Left lobe of liver (tissue), 2 donors: ENCODE measurements at regions not wholly inside any gene's neighbourhood (a gene's known extent, or its start where the extent isn't known, plus 50 kb on each side); places are given as distances from the start of the nearest gene placed in this dataset.

Source experiments
- ATAC-seq: fragments of 200-7000 bp; cut with Tn5 transposase; one replicate; pipeline ENCODE4 v1.9.1; 2020; ENCODE audit warnings: mild to moderate bottlenecking, moderate library complexity
- DNase-seq: peaks from one replicate; pipeline ENCODE4 v3.0.0-alpha.2; 2020; ENCODE audit warnings: low spot score
- donor health status: DM: no; HTN: no; CAD: no; lungs with moderate emphysema.
- donor health status: DM: no; HTN: yes; CAD: no.

GRCh38 chr14:55734731-55735130 lies 154.7 kb downstream of the KTN1 start:
- DNase-seq (no peak), ATAC-seq (no peak)

GRCh38 chr14:55739967-55740648 lies 160.1 kb downstream of the KTN1 start:
- DNase-seq = no peak
- peak; percentile 42 for ATAC-seq

GRCh38 chr14:55740649-55740989 lies 160.6 kb downstream of the KTN1 start:
- DNase-seq = no peak
- ATAC-seq = no peak

DNA sequence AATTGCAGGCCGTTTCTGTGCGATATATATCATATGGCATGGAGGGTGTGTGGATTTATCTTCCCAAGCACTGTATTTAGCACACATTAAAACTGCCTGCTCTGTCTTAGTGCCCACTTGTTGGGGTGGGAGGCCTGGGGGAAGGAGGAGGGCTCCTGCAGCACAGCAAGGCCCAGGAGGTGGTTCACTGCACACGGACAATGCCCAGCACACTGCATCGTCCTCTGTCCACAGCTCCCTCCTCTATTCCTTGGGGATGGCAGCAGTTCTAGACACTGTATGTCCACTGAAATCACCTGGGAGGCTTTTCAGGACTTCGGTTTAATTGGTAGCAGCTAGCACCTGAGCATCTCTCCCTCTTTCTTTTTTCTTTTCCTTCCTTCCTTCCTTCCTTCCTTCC lies 161.2 kb downstream of the KTN1 start:
- DNase-seq (no peak), ATAC-seq (no peak)

GRCh38 chr14:55743551-55743950 lies 163.5 kb downstream of the KTN1 start:
- no peak for ATAC-seq

GRCh38 chr14:55744321-55744720 lies 164.3 kb downstream of the KTN1 start:
- DNase-seq (no peak), ATAC-seq (no peak)

More at GRCh38 chr14:55743551-55743950, 163.5 kb downstream of the KTN1 start:
- no peak for DNase-seq

- no peak for ATAC-seq
- DNase-seq = no peak
These were observed 165.9 kb downstream of the KTN1 start for GRCh38 chr14:55745906-55746305.

DNA sequence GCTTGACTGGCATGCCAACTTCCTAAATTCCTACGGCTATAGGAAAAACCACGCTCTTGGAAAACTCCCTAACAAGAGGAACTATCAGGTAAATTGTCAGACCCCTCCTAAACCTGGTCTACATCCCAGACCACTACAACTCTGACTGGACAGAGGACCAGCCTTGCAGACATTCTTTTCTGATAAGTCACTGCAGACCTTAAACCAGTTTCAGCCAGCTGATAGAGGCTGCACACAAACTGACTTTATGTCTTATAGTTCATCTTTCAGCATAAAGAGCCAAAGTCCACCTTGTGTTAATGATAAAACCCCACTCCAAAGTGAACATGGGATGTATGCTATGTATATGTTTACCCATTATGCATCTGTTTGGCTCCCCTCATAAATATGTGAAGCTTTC lies 166.6 kb downstream of the KTN1 start:
- DNase-seq = no peak
- no peak for ATAC-seq

DNA sequence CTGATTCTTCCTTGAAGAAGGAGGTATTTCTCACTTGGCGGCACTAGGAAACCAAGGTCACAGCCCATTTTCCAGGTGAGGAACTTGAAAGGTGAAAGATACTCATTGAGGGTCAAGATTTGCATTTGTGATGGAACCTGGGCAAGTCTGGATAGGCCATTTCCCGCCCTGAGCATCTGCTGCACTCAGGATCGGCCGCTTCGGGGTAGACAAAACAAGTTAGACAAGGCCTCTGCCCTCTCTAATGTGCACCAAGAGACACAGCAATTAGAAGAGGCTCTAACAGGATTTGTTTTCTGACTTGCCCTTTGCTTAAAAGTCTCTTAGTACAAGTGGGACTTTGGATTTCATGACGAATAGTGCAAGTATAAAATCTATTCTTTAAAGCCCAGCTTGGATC lies 167.2 kb downstream of the KTN1 start:
- ATAC-seq = no peak
- no peak for DNase-seq

DNA sequence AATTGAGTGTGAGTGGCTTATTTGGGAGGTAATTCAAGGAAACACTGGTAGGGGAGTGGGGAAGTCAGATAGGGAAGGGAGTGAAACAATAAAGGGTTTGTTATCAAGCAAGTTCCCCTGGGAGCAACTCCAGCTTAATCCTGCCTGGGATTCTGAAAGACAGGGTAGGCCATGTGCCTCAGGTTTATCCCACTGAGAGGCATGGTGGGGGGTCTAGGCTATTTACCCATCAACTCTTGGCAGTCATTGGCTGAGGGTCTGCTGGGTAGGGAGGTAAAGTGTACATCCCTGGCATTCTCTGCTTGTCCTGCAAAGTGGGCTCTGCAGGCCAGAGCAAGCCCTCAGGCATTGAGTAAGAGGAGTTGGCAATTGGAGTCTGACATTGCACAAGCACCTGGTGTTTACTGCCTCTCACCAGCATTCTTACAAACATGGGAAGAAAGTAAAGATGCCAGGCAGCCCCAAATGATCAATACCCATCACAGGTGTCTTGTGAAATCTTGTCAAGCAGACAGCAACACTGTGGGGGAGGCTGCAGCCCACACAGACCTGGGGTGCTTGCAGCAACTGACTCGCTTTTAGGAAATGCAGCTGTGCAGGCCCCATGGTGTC lies 169.3 kb downstream of the KTN1 start:
- peak; percentile 87 for ATAC-seq
- DNase-seq = peak; percentile 51

DNA sequence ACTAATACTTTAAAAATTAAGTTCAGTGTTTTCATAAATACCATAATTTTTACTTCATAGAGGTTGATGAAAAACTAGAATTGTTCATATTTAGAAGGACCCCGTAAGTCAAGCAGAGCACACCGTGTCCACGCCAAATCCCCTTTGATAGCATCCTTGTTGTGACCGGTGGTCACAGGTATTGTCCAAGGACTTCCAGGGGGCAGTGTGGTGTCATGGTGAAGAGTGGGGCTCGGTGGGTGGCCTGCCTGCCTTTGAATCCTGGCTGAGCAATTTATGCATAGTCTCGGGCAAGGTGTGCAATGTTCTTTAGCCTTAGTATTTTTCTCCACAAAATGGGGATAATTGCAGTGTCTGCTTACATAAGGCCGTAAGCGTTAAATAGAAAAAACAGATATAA lies 169.9 kb downstream of the KTN1 start:
- ATAC-seq (no peak), DNase-seq (no peak)

GRCh38 chr14:55752580-55753390 lies 172.8 kb downstream of the KTN1 start:
- no peak for DNase-seq
- ATAC-seq = no peak

DNA sequence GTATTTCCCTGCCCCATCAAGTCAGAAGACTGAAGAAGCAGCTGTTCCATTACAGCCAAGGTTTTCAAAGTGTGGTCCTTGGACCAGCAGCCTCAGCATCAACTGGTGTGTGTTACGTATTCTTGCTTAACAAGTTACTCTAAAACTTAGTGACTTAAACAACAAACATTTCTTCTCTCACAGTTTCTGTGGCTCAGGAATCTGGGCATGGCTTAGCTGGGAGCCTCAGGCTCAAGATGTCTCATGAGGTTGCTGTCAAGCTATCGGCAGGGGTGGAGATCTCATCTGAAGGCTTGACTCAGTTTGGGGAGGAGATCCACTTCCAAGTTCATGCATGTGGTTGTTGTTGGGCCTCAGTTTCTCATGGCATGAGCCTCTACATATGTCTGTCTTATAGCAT lies 174.5 kb downstream of the KTN1 start:
- ATAC-seq = no peak
- DNase-seq = no peak

DNA sequence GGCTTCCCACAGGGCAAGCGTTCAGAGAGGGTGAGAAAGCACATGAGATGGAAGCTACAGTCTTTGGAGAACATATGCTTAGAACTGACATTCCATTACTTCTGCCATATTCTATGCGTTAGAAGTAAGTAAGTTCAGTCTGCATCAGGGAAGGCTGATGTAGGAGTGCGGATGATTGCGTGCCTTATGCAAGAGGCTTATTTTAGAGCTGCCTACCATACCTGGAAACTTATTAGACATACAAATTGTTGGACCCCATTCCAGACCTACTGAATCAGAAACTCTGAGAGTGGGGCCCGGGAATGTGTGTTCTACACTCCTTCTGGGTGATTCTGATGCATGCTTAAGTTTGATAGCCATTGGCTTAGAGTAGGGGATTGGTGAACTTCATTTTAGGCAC lies 174.9 kb downstream of the KTN1 start:
- ATAC-seq = no peak
- no peak for DNase-seq

- no peak for DNase-seq
- ATAC-seq = no peak
These were observed 176.1 kb downstream of the KTN1 start for GRCh38 chr14:55756078-55756477.

- DNase-seq (no peak), ATAC-seq (no peak)
These were observed 176.6 kb downstream of the KTN1 start for GRCh38 chr14:55756557-55756956.

GRCh38 chr14:55758796-55759195 lies 178.8 kb downstream of the KTN1 start:
- no peak for DNase-seq
- ATAC-seq = no peak

- DNase-seq (no peak), ATAC-seq (no peak)
These were observed 181.0 kb downstream of the KTN1 start for GRCh38 chr14:55760789-55761566.

GRCh38 chr14:55761651-55762050 lies 181.6 kb downstream of the KTN1 start:
- no peak for ATAC-seq
- DNase-seq = no peak

- DNase-seq = no peak
- ATAC-seq = no peak
These were observed 182.7 kb downstream of the KTN1 start for GRCh38 chr14:55762595-55763232.

GRCh38 chr14:55764784-55765183 lies 184.8 kb downstream of the KTN1 start:
- ATAC-seq (no peak), DNase-seq (no peak)
